ENCODE measurements at regions not wholly inside any gene's neighbourhood (a gene's known extent, or its start where the extent isn't known, plus 50 kb on each side); places are given as distances from the start of the nearest gene placed in this dataset.

DNA sequence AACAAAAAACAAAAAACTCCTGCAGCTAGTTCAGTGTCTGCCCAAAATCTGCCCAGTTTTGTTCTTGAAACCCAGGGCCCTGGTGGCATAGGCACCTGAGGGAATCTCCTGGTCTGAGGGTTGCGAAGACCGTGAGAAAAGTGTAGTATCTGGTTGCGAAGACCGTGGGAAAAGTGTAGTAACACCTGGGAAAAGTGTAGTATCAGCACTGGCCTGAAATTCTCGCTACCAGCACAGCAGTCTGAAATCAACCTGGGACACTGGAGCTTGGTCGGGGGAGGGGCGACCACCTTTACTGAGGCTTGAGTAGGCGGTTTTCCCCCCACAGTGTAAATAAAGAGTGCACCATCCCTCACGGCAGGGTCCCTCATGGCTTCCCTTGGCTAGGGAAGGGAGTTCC lies 82.5 kb upstream of the SP4 start:
- TF ChIP-seq FOXM1 (IDR thresholded peaks at IDR 0.05; ENCODE audit: borderline replicate concordance) (no peak), ELF4 (IDR thresholded peaks at IDR 0.05) (no peak), SUZ12 (IDR thresholded peaks at IDR 0.05) (no peak), BHLHE40 (IDR thresholded peaks at IDR 0.05; ENCODE audit: borderline replicate concordance) (no peak), LEF1 (IDR thresholded peaks at IDR 0.05; ENCODE audit: borderline replicate concordance) (no peak), L3MBTL2 (conservative IDR thresholded peaks at IDR 0.05) (no peak), NFRKB (IDR thresholded peaks at IDR 0.05) (no peak), TARDBP (IDR thresholded peaks at IDR 0.05) (no peak)
